GM19372 (cell line): ENCODE measurements at regions not wholly inside any gene's neighbourhood (a gene's known extent, or its start where the extent isn't known, plus 50 kb on each side); places are given as distances from the start of the nearest gene placed in this dataset.
A peak's percentile ranks its signal among the peaks of the same experiment; 100 is the strongest.

Experiments used
- ATAC-seq: cut with Tn5 transposase; IDR thresholded peaks from one replicate; pipeline ENCODE4 v1.9.1; 2021; ENCODE audit warnings: mild to moderate bottlenecking, low read depth, moderate library complexity; ENCODE audit not compliant: unreplicated experiment

DNA sequence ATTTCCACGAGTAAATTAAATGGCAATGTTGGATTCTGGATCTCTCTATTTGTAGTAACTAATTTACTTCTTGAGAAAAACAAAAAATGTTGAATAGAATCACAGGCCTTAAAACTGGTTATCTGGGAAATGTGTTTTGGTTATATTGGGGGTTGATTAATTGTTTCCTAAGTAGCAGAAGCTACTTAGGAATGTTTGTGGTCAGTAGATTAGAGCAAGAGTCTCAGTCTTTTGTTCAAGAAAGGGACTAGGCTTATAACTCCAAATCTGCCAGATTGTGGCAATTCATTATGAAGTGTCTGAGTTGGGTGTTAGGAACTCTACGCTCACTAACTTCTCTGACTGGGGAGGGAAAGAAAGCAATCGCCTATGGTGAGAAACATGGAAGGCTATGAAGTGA is 244.3 kb upstream of the PHYHIPL start:
- ATAC-seq: no peak

DNA sequence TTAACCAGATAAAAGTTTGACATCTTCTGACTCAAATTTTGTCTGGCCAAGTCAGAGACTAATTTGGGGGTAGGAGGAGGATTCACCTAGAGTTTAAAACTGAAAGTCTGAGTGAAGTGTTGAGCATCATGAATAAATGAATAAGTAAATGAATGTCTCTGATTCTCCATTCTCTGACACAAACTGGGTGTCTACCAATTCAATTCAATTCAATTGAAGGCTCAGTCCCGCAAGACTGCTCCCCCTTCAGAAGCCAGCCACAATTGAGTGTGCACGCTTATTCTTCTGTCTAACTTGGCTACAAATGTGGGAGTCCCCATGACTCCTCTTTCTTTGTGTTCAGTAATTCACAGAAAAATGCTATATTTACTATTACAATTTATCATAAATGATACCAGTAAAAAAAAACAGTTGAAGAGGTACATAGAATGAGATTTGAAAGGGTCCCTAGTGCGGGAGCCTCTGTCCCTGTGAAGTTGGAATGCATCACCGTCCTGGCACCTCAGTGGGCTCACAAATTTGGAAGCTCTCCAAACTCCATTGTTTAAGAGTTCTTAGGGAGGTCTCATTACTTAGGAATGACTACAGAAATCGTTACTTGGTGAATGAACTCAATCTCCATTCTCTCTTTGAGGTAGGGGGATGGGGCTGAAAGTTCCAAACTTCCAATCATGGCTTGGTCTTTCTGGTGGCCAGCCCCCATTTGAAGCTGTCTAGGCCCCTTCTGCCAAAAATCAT is 243.7 kb upstream of the PHYHIPL start:
- no peak for ATAC-seq

DNA sequence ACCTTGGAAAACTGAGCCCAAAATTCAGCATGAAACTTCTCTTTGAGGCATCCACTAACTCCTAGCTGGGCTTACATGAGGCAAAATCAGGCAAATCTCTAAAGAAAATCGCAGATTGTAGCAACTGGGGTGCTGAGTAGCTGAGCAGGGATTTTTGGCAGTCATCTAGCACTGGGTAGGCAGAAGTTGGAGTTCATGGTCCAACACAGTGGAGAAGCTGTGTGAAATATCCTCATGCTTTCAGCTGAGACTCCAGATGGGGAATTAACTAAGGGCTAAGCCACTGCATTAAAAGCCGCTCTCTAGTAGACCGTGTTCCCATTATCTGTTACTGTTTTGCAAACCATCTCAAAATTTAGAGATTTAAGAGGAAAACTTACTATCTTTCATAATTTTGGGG is 240.1 kb upstream of the PHYHIPL start:
- no peak for ATAC-seq

DNA sequence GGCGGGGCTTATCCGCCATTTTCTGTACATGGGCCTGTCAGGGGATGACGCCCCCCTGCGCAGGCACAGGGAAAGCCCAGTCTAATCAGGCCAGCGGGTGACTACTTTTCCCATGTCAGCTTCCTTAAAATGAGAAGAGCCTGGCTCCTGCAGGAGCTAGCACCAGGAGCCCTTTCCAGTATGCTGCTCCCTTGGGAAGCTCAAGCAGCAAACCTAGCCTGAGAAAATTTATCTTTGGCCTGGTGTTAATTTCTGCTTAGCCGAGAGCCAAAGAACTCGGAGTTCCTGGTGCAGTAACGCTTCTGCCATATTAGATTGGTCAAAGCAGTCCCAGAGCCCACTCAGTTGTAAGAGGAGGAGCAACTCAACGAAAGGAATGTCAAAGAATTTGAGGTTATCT is 239.0 kb upstream of the PHYHIPL start:
- ATAC-seq: no peak

DNA sequence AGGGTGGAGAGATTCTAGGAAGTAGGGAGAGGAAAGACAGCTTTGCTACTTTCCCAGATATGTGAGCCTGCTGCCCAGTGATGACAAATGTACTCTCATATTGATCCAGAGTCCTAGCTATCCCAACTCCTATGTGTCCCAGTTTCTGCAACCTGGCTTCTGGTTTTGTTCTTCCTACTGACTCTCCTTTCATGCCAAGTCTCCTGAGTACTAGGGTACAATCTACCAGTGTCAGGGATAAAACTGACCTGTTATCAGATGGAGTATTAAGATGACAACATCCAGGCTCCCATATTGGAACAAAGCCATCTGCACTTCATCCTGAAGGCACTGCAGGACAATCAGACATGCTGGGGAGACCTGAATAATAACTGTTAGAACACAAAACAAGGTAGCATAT is 233.7 kb upstream of the PHYHIPL start:
- no peak for ATAC-seq

DNA sequence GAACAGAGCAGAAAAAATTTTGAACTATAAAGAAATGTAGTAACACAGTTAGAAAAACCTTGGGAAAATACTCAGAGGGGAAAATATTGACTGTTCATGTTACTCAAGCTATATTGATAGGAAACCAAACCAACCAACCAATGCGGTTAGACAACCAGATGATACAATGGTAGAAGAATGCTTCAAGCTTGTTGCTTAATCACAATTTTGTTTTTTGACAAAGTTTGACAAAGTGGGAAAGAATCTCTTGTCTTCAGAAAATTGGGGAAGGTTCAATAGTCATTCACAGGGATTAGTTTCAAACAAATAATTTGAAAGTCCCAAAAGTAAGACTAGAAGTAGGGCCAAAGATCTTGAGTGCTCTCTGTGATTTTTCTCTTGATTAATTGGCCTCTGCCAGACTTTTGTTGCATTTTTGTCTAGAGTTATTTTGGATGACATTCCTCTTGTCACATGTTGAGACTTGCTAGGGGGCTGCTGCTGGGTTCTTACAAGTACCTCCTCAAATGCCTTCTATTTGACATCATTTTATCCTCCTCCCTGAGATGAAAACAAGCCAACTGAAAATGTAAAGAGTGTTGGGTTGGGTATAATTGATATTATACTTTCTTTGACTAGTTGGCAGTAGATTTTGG is 233.1 kb upstream of the PHYHIPL start:
- no peak for ATAC-seq

DNA sequence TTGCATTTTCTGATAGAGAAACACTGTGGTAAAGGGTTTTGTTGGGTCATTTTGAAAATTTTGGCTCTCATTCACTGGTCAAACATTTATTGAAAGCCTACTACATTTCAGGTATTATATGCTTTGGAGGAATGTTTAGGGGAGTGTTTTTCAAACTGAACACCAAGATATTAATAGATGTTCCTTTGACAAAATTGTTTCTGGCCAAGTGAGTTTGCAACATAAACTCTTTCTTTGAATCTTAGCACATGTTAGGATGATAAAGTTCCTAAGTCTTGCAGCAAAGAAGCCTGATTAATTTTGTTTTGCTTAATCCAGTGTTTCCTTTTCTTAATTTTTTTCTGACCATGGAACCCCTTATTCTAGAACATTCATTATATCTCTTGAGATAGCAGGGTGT is 232.5 kb upstream of the PHYHIPL start:
- no peak for ATAC-seq

DNA sequence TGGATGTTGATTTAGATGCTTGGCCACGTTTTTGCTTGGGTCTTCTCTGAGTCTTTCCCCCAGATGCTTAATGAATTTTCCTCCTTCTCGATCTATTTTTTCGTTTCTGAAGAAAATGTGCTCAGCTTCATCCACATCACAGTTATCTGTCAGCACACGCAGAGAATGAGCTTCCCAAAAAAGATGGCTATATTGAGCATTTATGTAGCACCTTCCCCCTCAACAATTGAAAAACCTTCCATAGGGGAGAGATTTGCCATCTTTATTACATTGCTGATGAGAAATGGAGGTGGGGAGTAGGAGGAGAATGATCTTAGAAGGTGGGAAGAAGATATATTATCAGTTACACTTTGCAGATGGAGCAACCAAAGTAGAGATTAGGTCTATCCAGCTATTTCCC is 228.1 kb upstream of the PHYHIPL start:
- ATAC-seq: no peak

DNA sequence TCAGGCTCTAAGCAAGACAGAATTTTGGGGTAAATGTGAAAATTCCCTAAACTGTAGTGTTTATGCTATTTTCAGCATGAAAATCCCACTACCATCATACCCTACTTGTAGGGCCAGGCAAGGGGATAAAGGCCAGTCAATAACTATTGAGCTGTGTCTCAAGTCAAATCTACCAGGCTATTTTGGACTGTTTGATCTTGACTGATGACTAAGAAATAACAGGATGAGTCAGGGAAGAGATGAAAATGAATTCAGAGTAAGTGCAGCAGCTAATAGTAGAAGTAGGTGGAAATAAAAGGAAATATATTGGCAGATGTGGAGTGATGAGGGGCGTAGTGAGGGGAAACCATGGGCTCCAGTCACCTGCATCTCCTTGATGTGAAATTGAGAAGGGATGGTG is 225.8 kb upstream of the PHYHIPL start:
- ATAC-seq: no peak

DNA sequence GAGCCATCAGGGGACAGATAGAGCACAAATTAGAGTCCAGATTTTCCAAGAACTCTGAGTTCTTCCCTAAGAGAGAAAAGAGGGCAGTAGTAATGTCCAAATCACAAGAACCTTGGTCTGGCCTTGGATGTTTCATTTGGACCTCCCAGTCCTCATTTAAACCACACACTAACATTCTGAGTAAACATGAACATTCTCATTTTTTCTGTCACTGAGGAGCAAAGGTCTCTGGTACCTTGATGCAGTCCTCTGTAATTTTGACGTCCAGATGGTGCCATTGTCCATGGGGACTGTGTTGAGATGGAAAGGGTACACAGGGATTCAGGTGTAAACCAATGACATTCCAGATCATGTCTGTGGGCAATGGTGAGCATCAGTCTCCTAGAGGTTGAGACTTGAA is 225.4 kb upstream of the PHYHIPL start:
- ATAC-seq: no peak

DNA sequence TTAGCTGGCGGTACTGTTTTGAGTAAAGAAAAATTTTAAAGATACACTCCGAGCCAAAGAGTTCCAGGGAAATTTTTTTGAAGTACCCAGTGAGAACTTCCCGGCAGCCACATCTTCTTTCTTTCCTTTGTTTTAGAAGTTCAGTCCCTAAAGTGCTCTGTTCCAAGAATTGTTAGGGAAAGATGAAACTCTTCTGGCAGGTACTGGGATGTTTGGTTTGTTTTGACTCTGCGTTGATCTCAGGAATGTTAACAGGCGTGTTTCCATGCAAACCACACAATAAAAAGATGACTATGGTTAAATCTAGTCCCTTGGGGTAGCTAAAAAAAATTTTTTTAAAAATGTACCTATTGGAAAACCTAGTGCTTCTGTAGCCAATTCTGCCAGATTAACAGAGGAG is 224.7 kb upstream of the PHYHIPL start:
- no peak for ATAC-seq

DNA sequence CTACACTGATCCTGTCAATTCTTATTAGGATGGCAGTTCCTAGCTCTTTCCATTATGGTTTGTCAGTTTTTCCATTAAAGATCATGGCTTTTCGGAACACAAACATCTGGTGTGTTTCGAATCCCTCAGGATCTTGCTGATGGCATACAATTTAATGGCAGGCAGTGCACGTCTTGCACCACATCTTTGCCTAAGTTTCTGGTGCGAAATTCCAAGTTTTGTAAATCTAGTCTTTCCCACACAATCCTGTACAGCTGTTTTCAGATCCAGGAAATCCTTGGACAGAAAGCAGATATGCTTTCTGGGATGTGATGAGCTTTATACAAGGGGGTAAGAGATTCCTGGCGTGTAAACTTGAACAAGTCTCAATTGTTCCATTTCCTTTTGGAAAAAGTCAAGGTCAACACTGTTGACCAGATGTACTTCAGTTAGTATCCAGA is 224.3 kb upstream of the PHYHIPL start:
- no peak for ATAC-seq

DNA sequence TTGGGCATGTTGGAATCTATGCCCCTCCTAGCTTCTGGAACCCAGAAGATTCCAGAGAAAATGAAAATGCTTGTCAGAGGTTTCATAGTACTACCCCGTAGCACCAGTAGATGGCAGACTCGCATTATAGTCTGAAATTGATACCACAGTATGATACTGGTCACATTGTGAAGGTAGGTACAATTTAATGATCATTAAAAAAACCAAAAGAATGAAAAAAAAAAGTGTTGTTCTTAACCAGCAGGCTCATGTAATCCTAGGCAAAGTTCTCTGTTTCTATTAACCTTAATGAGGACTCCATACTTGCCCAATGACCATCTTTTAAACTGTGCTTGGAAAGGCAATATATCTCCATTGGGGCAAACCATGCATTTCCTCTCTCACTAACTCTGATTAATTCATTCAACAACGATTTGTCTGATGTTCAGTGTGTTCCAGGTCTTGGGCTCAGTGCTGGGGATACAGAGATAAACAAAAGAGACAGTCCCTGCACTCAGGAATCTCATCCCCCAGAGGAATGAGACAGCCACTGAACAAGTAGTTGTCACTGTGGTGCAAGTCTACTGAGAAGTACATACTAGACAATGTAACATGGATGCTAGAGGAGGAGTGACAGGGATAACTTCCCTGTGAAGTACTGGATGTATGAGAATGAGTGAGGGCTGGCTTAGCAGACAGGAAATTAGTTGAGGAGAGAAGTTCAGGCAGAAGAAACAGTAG is 223.5 kb upstream of the PHYHIPL start:
- peak; percentile 62 for ATAC-seq

DNA sequence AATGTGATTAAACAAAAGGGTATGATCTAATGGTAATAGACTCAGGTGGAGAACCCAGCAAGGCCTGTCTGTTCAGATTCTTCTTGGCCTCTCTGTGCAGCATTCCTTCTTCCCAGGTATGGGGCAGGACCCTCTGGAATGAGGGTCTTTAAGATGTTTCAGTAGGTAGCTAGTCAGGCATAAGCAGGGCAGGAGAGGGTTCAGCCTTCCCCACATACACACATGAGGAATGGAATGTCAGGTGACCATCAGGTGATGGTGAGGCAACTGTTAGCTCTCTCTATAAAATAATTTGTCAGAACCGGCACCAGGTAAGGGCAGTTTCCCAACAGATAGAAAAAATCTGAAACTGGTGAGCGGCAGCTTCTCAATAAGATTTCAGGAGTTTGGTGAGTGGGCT is 222.3 kb upstream of the PHYHIPL start:
- ATAC-seq: no peak

DNA sequence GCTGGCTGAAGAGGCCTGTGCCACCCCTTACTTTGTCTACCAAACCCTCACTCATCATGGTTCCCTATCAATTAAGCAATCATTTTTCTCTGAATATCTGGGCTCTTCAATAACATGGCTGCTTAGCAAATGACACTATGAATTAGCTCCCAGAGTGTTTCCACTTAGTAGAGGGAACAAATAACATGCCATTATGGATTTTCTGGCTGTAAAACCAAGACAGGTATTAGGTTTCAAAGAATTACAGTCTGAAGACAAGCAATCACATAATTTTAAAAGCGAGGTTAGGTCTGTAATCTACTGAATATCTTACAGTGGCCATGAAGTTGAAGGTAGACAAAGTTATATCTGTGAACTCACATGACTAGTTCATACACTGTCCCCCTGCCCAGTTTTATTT is 220.8 kb upstream of the PHYHIPL start:
- no peak for ATAC-seq

DNA sequence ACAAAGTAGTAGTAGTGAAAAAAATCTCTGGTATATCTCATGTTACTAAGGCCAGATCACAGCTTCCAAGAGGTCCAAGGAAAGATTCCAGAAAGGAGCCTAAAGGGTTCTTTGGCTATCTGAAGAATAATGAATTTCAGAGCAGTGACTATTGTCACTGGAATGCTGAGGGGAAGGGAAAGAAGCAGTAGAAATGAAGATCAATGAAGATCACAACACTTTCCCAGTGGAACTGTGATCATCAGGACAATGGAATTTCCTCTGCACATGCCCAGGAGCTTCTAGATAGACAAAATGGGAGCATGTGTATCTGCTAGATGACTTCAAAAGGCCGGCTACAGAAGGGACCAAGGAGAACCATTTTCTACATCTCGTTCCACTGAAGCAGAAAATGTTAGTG is 219.5 kb upstream of the PHYHIPL start:
- ATAC-seq: no peak

DNA sequence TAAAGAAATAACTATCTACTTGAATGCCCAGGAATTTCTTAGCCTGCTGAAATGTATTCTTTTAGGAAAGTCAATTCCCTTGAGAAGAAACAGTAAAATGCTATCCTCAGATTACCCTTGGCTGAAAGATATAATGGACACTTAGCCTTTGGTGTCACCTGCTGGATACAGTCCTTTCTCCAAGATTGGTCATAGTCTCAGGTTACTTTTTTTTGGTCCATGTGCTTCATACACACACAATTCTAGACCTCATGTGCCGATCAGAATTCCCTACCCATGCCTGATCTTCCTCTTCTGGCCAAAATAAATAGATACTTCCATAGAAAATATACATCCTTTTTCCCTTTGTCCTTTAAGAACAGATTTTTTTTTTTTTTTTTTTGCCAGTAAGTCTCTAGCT is 218.9 kb upstream of the PHYHIPL start:
- ATAC-seq: no peak

DNA sequence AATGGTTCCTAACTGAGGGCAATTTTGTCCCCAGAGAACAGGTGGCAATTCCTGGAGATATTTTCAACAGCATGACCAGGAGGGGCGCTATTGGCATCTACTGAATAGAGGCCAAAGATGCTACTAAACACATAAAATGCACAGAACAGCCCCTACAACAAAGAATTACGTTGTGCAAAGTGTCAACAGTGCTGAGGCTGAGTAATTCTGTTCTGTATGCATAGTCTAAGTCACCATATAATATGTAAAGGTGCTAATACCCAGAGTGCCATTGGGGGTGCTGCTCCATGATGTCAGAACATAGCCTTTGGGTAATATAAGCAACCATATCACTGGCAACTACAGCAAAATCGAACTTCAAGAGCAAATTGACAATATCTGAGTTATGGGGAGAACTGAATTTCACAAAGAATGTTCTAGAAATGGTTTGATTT is 213.3 kb upstream of the PHYHIPL start:
- ATAC-seq: no peak

DNA sequence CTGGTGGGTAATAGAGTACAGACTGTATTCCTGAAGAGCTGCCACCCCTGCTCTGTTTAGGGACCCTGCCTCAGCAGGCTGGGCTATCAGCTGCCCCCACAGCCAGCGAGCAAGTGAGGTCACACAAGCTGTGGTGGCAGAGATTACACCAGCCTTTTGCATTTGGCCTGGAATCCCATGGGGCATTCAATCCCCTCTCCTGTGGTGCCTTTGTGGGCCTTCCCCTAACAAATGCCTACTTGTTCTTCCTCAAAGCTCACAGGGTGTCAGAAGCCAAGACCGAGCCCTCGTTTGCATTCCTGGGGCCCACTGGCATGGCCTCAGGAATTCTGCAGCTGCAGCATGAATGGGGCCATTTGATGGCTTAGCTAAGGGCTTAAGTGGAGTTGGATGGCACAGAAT is 212.7 kb upstream of the PHYHIPL start:
- ATAC-seq: no peak

DNA sequence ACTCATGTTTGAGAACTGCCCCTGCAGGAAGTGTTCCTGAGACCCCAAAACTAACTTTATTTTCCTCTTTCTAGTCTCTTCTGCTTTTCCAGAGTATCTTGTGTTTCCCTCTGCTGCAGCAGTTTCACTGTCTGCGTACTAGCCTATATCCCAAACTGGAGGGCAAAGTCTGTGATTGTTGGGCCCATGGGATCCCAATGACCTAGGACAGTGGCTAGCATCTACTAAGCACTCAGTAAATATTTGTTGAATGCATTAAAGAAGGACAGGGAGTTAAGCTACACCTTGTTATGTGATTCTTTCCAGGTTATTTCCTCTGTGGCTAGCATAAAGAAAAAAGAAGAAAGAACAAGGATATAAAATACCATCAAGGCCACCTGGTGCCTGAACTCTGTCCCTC is 210.6 kb upstream of the PHYHIPL start:
- no peak for ATAC-seq

DNA sequence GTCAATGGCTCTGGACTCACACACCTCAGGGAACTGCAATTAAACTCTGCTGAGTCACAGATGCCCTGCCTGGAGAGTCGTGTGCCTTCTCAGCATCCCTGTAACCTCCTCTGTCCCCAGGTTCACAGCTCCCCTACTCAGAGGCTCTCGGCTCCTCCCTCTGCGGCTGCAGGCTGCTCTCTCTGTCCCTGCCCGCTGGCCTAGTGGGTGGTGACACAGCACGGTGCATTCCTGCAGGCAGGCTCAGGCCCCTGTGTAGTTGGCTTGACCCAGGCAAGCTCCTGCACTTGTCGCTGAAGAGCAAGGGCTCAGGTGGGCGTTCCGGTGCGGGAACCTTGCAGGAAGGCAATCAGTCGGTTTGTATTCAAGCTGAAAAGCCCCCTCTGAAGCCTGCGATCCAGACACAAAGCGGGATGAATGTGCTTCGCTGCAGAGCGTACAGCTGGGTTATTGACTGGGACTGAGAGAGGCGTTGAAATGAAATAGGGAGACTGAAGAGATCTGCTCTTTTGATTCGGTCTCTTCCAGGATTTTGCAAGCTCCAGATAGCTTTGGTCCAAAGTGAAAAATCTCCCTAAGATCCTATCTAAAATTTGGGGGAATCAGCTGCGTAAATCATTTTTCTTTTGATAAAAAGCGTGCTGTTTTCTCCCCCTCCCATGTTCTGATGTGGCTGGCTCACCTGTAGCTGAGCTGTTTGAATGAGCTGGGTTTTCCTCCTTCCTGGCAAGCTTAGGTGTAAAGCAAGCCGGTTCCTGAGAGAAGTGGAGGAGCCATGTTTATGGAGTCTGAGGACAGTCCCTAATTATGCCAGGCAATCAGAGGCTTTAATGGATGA is 208.7 kb upstream of the PHYHIPL start:
- no peak for ATAC-seq
